ENCODE measurements at regions not wholly inside any gene's neighbourhood (a gene's known extent, or its start where the extent isn't known, plus 50 kb on each side); places are given as distances from the start of the nearest gene placed in this dataset.

DNA sequence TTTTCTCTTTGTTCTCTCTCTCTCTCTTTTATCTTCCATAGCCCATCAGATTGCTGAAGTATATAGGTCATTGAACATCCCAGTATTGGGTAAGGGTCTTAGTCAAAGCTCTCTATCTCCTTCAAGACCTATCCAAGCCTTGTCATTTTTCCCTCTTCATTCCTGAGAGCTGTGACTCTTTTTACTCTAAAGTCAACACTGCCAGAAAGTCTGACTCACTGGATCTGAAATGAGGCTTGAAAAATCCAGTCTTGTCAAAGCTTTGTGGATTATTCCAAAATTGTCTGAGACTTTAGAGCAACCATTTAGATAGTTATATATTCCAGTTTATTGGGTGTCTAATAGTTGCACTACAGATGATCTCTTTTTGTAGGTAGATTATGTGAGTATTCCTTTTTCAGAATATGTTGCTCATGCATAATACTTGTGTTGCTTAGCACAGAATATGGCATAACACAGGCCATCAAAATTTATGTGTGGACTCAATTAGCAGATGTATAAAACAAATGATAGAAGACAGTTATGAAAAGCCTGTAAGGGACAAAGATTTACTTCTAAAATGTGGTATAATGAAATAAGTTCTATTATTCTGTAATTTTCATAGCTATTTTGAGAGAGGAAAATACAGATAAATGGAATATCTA is 389.3 kb upstream of the PCDH9 start:
- H3K36me3 ChIP-seq (replicated peaks in 1 of 2; ENCODE audit: control insufficient read depth in 1 of 2, insufficient read depth in 2 of 2, low read length in 1 of 2), result no peaks in the 10 kb centered on the region
- H3K4me3 ChIP-seq (ENCODE audit: low read depth in 2 of 2, low read length in 1 of 2), result no peak overlapping the region
- peak overlapping the region; percentile 28 to 79; a peak in 3 of 4 replicates for H3K27ac ChIP-seq (ENCODE audit: low read depth in 2 of 2, low read length in 1 of 2)
- H3K4me1 ChIP-seq (ENCODE audit: control insufficient read depth in 1 of 2, insufficient read depth in 2 of 2, low read depth in 1 of 2, low read length in 1 of 2), result peaks cover 0 to 9% of the 10 kb centered on the region in 2 experiments; a peak in 2 of 4 replicates
- H3K27me3 ChIP-seq (ENCODE audit: insufficient read depth), result no peaks in the 10 kb centered on the region
- POLR2A ChIA-PET, result no interaction called here
- no peaks in the 10 kb centered on the region for H4K20me1 ChIP-seq (ENCODE audit: insufficient read depth)
- H3K9ac ChIP-seq, result no peak overlapping the region; the same call in 1 of the 2 replicates
- H3K9me3 ChIP-seq, result no peaks in the 10 kb centered on the region
- no peaks in the 10 kb centered on the region for H3K79me2 ChIP-seq (ENCODE audit: insufficient read depth)
- H3K4me2 ChIP-seq, result peak overlapping the region; percentile 40; the same call in 1 of the 2 replicates
- CTCF ChIA-PET, result no interaction called here
- no peak overlapping the region for H2AFZ ChIP-seq (ENCODE audit: low read depth)
- peaks cover 18% of the 10 kb centered on the region for H3F3A ChIP-seq (replicated peaks; ENCODE audit: insufficient read depth)
- TF ChIP-seq, protein P1, sequence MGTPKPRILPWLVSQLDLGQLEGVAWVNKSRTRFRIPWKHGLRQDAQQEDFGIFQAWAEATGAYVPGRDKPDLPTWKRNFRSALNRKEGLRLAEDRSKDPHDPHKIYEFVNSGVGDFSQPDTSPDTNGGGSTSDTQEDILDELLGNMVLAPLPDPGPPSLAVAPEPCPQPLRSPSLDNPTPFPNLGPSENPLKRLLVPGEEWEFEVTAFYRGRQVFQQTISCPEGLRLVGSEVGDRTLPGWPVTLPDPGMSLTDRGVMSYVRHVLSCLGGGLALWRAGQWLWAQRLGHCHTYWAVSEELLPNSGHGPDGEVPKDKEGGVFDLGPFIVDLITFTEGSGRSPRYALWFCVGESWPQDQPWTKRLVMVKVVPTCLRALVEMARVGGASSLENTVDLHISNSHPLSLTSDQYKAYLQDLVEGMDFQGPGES (IDR thresholded peaks at IDR 0.05; ENCODE audit: low read depth, low read length), result no peak
- TF ChIP-seq JUND (IDR thresholded peaks at IDR 0.05), result 0 out of 2 replicates have a peak, but pooled peaks have one; percentile 14
- no peaks in the 10 kb centered on the region for H3K9me2 ChIP-seq
- no peak for DNase-seq

DNA sequence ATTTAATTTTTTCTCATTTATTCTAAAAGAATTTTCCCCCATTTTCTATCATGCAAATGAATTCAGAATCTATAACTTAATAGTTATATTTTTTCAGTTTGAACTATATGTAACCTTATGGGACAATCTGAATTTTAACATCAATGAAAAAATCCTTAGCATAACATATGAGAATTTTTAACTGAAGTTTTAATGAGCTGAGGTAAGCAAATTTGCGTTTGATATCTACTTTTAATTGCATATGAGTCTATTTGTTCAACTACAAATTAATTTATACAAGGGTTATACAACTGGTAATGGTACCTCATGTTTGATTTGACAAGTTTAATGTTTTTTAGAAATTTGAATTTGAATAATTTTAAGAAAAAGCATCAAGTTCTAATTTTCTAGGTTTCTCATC is 384.4 kb upstream of the PCDH9 start:
- Histone ChIP-seq H3K9me3 (no peaks in the 10 kb centered on the region), H3K9ac (no peak overlapping the region), H3K4me1 (ENCODE audit: control insufficient read depth in 1 of 2, insufficient read depth in 2 of 2, low read depth in 1 of 2, low read length in 1 of 2) (no peaks in the 10 kb centered on the region; a peak in 2 of 4 replicates), H3K4me3 (ENCODE audit: low read depth in 2 of 2, low read length in 1 of 2) (no peak overlapping the region), H2AFZ (ENCODE audit: low read depth) (no peak overlapping the region), H3K36me3 (replicated peaks in 1 of 2; ENCODE audit: control insufficient read depth in 1 of 2, insufficient read depth in 2 of 2, low read length in 1 of 2) (no peaks in the 10 kb centered on the region), H3F3A (replicated peaks; ENCODE audit: insufficient read depth) (peaks cover 6% of the 10 kb centered on the region), H3K4me2 (no peak overlapping the region), H3K79me2 (ENCODE audit: insufficient read depth) (no peaks in the 10 kb centered on the region), H3K27me3 (ENCODE audit: insufficient read depth) (no peaks in the 10 kb centered on the region), H3K27ac (ENCODE audit: low read depth in 2 of 2, low read length in 1 of 2) (no peak overlapping the region), H3K9me2 (no peaks in the 10 kb centered on the region), H4K20me1 (ENCODE audit: insufficient read depth) (no peaks in the 10 kb centered on the region)
- ChIA-PET POLR2A (no interaction called here), CTCF (no interaction called here)
- TF ChIP-seq MXI1 (IDR thresholded peaks at IDR 0.05; ENCODE audit: low read depth, low read length) (no peak), GATA2 (CRISPR knock-in tag; IDR thresholded peaks at IDR 0.05) (no peak), FOXJ3 (CRISPR knock-in tag; IDR thresholded peaks at IDR 0.05) (no peak), CHD2 (IDR thresholded peaks at IDR 0.05; ENCODE audit: low read length, partially characterized antibody) (no peak), GABPA (IDR thresholded peaks at IDR 0.05; ENCODE audit: low read depth) (no peak), RXRA (IDR thresholded peaks at IDR 0.05; ENCODE audit: borderline replicate concordance, low read depth) (no peak), JUND (IDR thresholded peaks at IDR 0.05) (no peak), RAD21 (IDR thresholded peaks at IDR 0.05; ENCODE audit: low read length) (no peak), TAF1 (IDR thresholded peaks at IDR 0.05; ENCODE audit: borderline replicate concordance, low read depth, low read length) (no peak), ELF1 (IDR thresholded peaks at IDR 0.05) (no peak)
- TF ChIP-seq, protein P2, sequence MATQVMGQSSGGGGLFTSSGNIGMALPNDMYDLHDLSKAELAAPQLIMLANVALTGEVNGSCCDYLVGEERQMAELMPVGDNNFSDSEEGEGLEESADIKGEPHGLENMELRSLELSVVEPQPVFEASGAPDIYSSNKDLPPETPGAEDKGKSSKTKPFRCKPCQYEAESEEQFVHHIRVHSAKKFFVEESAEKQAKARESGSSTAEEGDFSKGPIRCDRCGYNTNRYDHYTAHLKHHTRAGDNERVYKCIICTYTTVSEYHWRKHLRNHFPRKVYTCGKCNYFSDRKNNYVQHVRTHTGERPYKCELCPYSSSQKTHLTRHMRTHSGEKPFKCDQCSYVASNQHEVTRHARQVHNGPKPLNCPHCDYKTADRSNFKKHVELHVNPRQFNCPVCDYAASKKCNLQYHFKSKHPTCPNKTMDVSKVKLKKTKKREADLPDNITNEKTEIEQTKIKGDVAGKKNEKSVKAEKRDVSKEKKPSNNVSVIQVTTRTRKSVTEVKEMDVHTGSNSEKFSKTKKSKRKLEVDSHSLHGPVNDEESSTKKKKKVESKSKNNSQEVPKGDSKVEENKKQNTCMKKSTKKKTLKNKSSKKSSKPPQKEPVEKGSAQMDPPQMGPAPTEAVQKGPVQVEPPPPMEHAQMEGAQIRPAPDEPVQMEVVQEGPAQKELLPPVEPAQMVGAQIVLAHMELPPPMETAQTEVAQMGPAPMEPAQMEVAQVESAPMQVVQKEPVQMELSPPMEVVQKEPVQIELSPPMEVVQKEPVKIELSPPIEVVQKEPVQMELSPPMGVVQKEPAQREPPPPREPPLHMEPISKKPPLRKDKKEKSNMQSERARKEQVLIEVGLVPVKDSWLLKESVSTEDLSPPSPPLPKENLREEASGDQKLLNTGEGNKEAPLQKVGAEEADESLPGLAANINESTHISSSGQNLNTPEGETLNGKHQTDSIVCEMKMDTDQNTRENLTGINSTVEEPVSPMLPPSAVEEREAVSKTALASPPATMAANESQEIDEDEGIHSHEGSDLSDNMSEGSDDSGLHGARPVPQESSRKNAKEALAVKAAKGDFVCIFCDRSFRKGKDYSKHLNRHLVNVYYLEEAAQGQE (IDR thresholded peaks at IDR 0.05; ENCODE audit: low read depth, low read length), result no peak
- TF ChIP-seq, protein P3, sequence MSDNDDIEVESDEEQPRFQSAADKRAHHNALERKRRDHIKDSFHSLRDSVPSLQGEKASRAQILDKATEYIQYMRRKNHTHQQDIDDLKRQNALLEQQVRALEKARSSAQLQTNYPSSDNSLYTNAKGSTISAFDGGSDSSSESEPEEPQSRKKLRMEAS (IDR thresholded peaks at IDR 0.05; ENCODE audit: low read depth), result no peak
- TF ChIP-seq, protein P4, sequence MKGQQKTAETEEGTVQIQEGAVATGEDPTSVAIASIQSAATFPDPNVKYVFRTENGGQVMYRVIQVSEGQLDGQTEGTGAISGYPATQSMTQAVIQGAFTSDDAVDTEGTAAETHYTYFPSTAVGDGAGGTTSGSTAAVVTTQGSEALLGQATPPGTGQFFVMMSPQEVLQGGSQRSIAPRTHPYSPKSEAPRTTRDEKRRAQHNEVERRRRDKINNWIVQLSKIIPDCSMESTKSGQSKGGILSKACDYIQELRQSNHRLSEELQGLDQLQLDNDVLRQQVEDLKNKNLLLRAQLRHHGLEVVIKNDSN (IDR thresholded peaks at IDR 0.05; ENCODE audit: borderline replicate concordance, low read depth), result no peak
- TF ChIP-seq, protein P5, sequence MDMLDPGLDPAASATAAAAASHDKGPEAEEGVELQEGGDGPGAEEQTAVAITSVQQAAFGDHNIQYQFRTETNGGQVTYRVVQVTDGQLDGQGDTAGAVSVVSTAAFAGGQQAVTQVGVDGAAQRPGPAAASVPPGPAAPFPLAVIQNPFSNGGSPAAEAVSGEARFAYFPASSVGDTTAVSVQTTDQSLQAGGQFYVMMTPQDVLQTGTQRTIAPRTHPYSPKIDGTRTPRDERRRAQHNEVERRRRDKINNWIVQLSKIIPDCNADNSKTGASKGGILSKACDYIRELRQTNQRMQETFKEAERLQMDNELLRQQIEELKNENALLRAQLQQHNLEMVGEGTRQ (IDR thresholded peaks at IDR 0.05; ENCODE audit: borderline replicate concordance, low read depth, low read length), result no peak
- TF ChIP-seq, protein P1 (IDR thresholded peaks at IDR 0.05; ENCODE audit: low read depth, low read length), result no peak
- DNase-seq, result no peak
- 61% methylated on average over 1 of the region's 1 CpG for WGBS (ENCODE audit: low lambda C conversion rate)

All from SK-N-SH (cell line).